Caki2 (cell line): ENCODE measurements at regions not wholly inside any gene's neighbourhood (a gene's known extent, or its start where the extent isn't known, plus 50 kb on each side); places are given as distances from the start of the nearest gene placed in this dataset.

ENCODE experiments used
- DNase-seq: peaks from one replicate; pipeline ENCODE4 v3.0.0-alpha.2; 2015; ENCODE audit warnings: low read depth
- in situ Hi-C: cut with HindIII; loops from 2 replicates; pipeline ENCODE4 v1.10.0; 2016; ENCODE audit warnings: low sequenced_read_pairs, low pct_unique_long_range_greater_than_20kb, mixed read lengths

- DNase-seq, result no peak
- in situ Hi-C loops, result no loop called here
These were observed 97.9 kb upstream of the IRX6 start for GRCh38 chr16:55225972-55226542.

- in situ Hi-C loops, result no loop called here
- DNase-seq, result no peak
These were observed 91.2 kb upstream of the IRX6 start for GRCh38 chr16:55232822-55233221.

GRCh38 chr16:55233464-55233863 lies 90.5 kb upstream of the IRX6 start:
- in situ Hi-C loops, result no loop called here
- no peak for DNase-seq

- in situ Hi-C loops, result no loop called here
- no peak for DNase-seq
These were observed 87.3 kb upstream of the IRX6 start for GRCh38 chr16:55236655-55237054.

DNA sequence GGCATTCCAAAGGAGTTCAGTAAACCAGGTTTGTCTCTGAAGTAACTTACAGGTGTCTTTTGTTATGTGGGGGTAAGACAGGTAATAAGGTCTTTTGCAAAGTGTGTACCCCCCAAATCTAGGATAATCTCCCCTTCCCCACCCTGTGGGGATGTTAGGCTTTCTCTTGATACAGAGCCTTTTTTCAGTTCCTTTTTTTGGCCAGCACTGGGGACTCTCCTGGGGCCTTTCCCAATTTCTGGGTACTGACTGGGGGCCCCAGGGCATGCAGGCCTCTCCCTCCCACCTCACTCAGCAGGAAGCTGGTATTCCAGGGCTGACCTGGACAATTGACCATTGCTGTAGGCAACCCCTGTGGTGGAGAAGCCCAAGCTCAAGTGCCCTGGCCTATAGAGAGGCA lies 84.3 kb upstream of the IRX6 start:
- in situ Hi-C loops, result no loop called here
- DNase-seq, result no peak

DNA sequence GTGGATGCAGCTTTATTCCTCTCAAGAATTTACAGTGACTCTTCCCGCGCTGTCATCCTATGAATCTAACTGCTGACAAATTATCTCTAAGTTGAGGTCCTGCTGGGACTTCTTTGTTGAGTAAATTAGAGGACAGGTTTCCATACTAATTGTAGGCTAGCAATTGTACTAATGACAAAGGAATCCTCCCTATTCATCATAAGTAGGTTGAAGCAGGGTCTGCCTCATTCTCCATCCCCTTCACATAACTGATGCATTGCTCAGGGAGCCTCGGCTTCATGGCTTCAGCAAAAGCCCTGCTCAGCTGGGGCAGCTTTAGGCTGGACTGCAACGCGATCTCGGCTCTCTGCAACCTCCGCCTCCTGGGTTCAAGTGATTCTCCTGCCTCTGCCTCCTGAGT lies 83.1 kb upstream of the IRX6 start:
- in situ Hi-C loops, result no loop called here
- no peak for DNase-seq

DNA sequence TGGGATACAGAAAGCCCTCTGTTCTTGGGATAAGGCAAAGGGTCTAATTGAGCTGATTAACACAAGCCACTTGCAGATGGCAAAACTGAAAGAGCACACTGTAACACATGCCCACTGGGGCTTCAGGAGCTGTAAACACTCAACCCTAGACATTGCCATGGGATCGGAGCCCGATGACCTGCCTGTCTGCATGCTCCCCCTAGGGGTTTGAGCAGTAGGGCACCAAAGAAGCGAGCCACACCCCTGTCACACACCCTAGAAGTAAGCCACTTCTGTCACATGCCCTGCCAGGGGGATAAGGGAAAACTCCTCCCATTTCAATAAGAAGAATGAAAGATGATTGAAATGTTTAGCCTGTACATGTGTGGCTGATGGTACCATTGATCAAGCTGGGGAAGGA lies 81.3 kb upstream of the IRX6 start:
- in situ Hi-C loops, result no loop called here
- DNase-seq, result no peak

DNA sequence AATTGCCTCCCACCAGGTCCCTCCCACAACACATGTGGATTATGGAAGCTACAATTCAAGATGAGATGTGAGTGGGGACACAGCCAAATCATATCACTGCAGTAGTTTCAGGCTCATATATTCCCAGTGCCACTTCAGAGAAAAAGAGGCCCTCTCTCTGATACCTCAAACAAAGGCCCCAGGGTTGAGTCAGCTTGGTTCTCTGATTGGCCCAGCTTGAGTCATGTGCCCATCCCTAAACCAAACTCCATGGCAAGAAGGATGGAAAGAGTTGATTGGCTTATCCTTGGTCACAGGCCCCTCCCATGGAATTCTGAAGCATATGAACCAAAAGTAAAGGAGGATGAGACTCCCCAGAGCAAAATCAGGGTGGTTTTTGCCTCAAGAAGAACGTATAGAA lies 75.9 kb upstream of the IRX6 start:
- in situ Hi-C loops, result no loop called here
- no peak for DNase-seq

- in situ Hi-C loops, result no loop called here
These were observed 75.5 kb upstream of the IRX6 start for GRCh38 chr16:55248494-55248893.

GRCh38 chr16:55249361-55249760 lies 74.6 kb upstream of the IRX6 start:
- in situ Hi-C loops, result no loop called here

More at GRCh38 chr16:55248494-55248893, 75.5 kb upstream of the IRX6 start:
- DNase-seq, result no peak

GRCh38 chr16:55249936-55250335 lies 74.1 kb upstream of the IRX6 start:
- in situ Hi-C loops, result no loop called here
- DNase-seq, result no peak

More at GRCh38 chr16:55249361-55249760, 74.6 kb upstream of the IRX6 start:
- DNase-seq, result no peak

GRCh38 chr16:55250701-55251100 lies 73.3 kb upstream of the IRX6 start:
- DNase-seq, result no peak
- in situ Hi-C loops, result no loop called here

DNA sequence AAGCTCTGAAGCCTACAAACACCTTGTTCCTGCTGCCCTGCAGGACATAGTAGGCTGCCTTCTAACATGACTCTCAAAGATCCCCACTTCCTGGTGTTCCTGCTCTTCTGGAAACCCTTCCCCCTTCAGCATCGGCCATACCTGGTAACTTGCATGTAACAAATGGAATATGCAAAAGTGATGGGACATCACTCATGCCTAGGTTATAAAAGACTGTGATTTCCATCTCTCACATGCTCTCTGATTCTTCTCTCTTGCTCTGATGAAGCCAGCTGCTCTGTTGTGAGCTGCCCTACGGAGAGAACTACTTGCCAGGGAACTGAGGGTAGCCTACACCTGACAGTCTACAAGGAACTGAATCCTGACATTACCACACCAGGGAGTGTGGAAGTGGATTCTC lies 72.9 kb upstream of the IRX6 start:
- in situ Hi-C loops, result no loop called here
- DNase-seq, result no peak

DNA sequence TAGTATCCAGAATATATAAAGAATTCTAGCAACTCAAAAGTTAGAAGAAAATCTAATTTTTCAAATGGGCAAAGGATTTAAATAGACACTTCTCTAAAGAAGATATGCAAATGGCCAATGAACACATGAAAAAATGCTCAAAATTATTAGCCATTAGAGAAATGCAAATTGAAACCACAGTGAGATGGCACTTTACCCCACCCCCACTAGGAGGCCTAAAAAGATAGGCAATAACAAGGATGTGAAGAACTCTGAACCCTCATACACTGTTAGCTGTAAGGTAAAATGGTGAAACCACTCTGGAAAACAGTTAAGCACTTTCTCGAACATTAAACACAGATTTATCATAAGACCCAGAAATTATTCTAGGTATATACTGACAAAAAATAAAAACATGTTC lies 71.4 kb upstream of the IRX6 start:
- no peak for DNase-seq
- in situ Hi-C loops, result no loop called here

DNA sequence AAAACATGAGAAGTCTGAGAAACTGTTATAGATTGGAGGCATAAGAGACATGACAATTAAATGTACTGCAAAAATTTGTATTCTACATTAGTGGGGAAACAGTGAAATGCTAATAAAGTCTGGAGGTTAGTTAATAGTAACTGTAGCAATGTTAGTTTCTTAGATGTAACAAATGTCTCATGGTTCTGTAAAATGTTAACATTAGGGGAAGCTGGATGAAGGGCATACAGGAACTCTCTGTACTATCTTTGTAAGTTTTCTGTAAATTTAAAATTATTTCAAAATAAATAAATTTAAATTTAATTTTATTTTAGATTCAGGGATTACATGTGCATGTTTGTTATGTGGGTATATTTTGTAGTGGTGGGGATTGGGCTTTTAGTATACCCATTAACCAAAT lies 70.0 kb upstream of the IRX6 start:
- in situ Hi-C loops, result no loop called here
- no peak for DNase-seq

DNA sequence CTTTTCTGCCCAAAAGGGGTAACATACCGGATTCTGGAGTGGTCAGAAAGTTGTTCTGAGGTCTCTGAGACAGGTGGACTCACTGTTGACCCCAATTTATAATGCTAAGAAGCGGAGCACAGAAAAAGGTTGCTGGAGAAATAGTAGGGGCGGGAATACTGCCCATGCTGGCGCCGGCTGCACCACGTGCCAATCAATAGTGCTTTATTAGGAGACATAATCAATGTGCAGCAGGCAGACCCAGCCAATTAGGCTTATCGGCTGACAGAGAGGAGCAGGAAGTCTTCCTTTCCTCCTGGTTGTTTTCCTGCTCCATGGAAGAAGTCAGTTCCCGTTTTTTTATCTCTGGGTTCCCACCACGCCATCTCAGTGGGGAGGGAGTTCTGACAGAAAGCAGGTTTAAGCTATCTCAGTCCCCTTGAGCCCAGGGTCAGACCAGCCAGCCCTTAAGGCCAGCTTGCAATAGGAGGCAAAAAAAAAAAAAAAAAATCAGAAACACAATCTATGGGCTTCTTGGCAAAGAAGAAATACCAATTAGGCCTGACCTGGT lies 68.2 kb upstream of the IRX6 start:
- in situ Hi-C loops, result no loop called here

GRCh38 chr16:55256412-55257016 lies 67.5 kb upstream of the IRX6 start:
- in situ Hi-C loops, result no loop called here

More for the DNA sequence above, 68.2 kb upstream of the IRX6 start:
- no peak for DNase-seq

DNA sequence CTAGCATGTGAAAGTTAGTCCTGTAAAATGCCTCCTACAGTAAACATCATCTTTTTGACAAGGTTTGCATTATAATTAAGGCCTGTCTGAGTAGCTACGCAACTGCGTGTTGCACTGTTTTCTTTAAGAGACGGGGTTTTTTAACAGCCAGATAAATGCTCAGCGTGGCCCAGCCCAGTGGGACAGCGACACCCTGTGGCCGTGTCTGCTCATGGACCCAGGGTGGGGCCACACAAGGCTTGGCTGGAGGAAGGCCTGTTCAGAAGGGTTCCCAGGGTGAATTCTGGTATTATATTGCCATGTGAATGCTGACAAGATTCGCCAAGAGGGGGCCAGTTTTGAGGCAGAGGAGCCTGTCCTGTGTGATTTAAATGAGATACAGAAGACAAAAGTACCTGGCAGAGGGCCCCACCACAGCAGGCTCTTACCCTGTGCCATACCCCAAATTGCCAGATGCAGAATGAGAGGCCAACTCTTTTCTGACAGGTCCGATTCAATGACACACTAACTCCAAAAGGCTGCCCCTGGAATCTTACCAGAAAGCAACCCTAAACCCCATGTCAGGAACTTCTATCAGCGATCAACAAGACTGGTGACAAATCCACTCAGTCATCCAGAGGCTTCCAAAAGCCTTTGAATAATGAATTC lies 65.9 kb upstream of the IRX6 start:
- in situ Hi-C loops, result no loop called here
- DNase-seq, result peak; percentile 14

More at GRCh38 chr16:55256412-55257016, 67.5 kb upstream of the IRX6 start:
- no peak for DNase-seq

GRCh38 chr16:55261301-55261700 lies 62.7 kb upstream of the IRX6 start:
- DNase-seq, result no peak
- in situ Hi-C loops, result no loop called here
